Cardiac muscle cell (in vitro differentiated cells and primary cell): ENCODE measurements at regions not wholly inside any gene's neighbourhood (a gene's known extent, or its start where the extent isn't known, plus 50 kb on each side); places are given as distances from the start of the nearest gene placed in this dataset.

Source experiments
- DNase-seq, 2 donors: peaks; one replicate each; pipeline versions ENCODE4 v3.0.0 to v3.0.0-alpha.2; 2010 to 2017; ENCODE audit warnings: low read depth in 1 of 2, low spot score in 1 of 2
- H3K27ac ChIP-seq: fragments of 200-600 bp; sonication (generic); 2 replicates; pipeline ENCODE4 v1.5.1; 2016
- H3K27me3 ChIP-seq: fragments of 200-600 bp; sonication (generic); 2 replicates; pipeline ENCODE4 v1.6.0; 2016; ENCODE audit warnings: control low read depth
- H3K36me3 ChIP-seq: fragments of 200-600 bp; sonication (generic); 2 replicates; pipeline ENCODE4 v1.5.1; 2016; ENCODE audit warnings: control low read depth
- H3K4me1 ChIP-seq: fragments of 200-600 bp; sonication (generic); 2 replicates; pipeline ENCODE4 v1.8.1; 2017; ENCODE audit warnings: low read depth, mild to moderate bottlenecking, mixed run types
- H3K4me3 ChIP-seq: fragments of 200-600 bp; sonication (generic); 2 replicates; pipeline ENCODE4 v1.5.1; 2016; ENCODE audit warnings: mild to moderate bottlenecking
- H3K9me3 ChIP-seq: fragments of 200-600 bp; sonication (generic); 2 replicates; pipeline ENCODE4 v1.5.1; 2017; ENCODE audit warnings: low read depth, mild to moderate bottlenecking, control low read depth
- TF ChIP-seq, protein P1 (sequence below): IDR thresholded peaks from 2 replicates; pipeline ENCODE4 v1.5.1; 2012; ENCODE audit warnings: low read depth, mild to moderate bottlenecking, low read length

DNA sequence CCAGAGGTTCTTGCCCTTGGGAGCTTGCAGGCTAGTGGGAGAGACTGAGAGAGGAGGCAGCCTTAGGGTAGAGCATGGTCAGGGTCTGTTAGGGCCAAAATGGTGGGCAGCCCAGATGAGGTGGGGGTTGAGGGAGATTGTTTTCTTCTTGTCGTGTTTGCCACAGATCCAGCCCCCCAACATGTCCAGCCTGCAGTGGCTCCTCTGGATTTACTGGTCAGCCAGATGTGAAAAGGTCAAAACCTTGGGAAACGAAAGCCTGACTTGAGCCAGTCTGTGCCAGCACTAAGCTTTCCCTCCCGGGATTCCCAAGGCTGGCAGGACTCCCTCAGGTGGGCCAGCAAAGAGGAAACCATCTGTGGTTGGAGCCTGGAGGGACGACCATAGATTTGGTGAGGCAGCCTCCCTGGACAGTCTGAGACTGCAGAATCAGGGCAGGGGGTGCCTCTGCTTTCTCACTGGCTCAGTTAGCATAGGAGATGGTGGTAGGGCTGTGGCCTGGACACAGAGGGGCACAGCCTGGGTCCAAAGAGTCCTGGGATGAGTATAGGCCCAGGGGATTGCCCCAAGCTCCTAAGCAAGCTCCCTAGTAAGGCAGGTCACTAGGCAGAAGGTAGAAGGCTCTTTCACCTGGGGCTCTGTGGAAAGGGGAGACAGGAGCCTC is 51.2 kb upstream of the PRR23C start:
- TF ChIP-seq, protein P1, sequence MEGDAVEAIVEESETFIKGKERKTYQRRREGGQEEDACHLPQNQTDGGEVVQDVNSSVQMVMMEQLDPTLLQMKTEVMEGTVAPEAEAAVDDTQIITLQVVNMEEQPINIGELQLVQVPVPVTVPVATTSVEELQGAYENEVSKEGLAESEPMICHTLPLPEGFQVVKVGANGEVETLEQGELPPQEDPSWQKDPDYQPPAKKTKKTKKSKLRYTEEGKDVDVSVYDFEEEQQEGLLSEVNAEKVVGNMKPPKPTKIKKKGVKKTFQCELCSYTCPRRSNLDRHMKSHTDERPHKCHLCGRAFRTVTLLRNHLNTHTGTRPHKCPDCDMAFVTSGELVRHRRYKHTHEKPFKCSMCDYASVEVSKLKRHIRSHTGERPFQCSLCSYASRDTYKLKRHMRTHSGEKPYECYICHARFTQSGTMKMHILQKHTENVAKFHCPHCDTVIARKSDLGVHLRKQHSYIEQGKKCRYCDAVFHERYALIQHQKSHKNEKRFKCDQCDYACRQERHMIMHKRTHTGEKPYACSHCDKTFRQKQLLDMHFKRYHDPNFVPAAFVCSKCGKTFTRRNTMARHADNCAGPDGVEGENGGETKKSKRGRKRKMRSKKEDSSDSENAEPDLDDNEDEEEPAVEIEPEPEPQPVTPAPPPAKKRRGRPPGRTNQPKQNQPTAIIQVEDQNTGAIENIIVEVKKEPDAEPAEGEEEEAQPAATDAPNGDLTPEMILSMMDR, result no peak
- Histone ChIP-seq H3K36me3 (no peaks in the 10 kb centered on the region), H3K4me1 (no peaks in the 10 kb centered on the region), H3K4me3 (no peak overlapping the region), H3K9me3 (no peaks in the 10 kb centered on the region), H3K27ac (no peak overlapping the region), H3K27me3 (no peaks in the 10 kb centered on the region)
- DNase-seq, result no peak

DNA sequence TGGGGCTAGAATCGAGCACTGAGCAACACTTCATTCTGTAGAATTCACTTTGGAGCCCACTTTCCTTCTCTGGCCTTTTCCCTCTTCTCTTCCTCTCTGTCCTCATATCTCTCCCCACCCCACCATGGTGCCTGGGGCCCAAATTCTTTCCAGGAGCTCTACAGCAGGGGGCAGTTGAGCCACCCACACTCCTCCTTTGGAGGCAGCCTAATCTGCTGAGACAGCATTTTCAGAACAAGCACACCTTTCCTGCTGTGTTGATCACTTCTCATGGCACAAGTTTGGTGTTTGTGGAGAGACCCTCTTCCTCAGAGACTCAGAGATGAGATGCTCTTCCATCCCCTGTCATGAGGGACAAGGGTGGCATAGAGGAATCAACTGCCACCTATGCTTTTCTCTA is 52.0 kb upstream of the PRR23C start:
- Histone ChIP-seq H3K36me3 (no peaks in the 10 kb centered on the region), H3K27ac (no peak overlapping the region), H3K9me3 (no peaks in the 10 kb centered on the region), H3K4me3 (no peak overlapping the region), H3K27me3 (no peaks in the 10 kb centered on the region), H3K4me1 (no peaks in the 10 kb centered on the region)
- DNase-seq, result no peak
- TF ChIP-seq, protein P1, result no peak

DNA sequence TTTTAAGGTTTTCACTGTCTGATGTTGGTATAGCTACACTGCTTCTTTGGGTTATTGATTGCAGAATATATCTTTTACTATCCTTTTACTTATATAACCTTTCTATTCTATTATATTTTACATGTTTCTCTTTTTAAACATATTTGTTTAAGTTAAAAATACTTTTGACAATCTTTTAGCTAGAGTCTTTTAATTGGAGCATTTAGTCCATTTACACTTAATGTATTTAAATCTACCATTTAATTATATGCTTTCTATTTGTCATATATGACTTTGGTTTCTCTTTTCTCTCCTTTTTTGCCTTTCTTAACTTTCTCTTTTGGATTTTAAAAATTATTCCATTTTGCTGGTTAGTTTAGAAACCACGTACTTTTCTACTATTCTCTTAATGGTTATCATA is 53.7 kb upstream of the PRR23C start:
- Histone ChIP-seq H3K36me3 (no peaks in the 10 kb centered on the region), H3K9me3 (no peaks in the 10 kb centered on the region), H3K4me1 (no peaks in the 10 kb centered on the region), H3K4me3 (no peak overlapping the region), H3K27me3 (no peaks in the 10 kb centered on the region), H3K27ac (no peak overlapping the region)
- TF ChIP-seq, protein P1, result no peak
- no peak for DNase-seq

DNA sequence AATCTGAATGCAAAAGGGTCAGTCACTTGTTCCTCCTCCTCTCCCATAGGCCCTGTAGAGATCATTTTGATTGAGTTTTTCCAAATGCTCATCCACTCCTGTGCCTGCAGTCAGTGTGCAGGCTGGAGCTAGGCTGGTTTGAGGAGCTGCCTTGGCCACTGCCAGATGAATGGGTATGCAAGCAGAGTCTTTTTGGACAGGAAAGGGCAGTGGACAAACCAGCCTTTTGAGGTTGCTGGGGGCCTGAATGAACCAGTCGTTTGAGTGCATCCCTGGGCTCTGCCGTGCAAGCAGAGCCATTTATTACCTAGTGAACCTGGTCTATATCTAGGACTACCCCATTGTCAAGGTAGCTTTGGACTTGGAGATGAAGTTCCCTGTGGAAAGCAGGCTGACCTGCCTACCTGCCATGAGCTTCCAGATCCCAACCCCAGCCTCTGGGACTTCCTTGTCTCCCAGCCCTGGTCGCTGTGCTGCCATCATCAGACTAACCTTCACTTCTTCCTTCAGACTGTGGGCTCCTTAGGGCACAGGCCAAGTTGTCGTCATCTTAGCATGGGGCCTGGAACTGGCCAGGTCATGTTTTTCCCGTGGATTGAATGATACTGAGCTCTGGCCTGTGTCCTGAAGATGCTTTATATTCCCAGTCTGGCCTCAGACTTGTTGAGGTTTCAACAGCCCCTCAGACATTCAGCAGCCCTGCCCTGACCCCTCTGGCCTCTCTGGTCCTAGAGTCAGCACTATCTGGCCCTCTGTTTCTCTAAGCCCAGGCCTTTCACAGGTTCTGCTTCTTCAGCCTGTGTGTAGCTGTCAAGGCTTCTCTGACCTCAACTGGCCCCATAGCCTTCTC is 55.5 kb upstream of the PRR23C start:
- H3K4me1 ChIP-seq, result no peaks in the 10 kb centered on the region
- no peak for DNase-seq
- no peaks in the 10 kb centered on the region for H3K36me3 ChIP-seq
- H3K27me3 ChIP-seq, result no peaks in the 10 kb centered on the region
- no peaks in the 10 kb centered on the region for H3K9me3 ChIP-seq
- TF ChIP-seq, protein P1, result no peak
- H3K27ac ChIP-seq, result no peak overlapping the region
- H3K4me3 ChIP-seq, result no peak overlapping the region

DNA sequence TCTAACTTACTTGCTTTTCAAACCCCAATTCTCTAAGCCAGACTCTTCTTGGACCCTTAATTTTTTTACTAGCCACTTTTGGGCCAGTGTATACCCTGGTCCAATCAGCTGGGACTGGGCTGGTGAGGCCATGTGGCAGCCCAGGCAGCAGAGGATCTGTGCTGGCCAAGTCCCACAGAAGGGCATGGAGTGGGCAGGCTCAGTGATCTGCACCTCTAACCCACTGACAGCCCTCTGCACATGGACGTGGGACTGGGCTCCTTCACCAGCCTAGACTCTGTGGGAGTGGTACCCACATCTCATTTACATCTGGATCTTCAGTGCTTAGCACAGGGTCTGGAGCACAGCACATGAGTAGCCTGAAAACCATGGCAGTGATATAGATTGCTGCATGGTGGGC is 56.1 kb upstream of the PRR23C start:
- no peak for DNase-seq
- H3K36me3 ChIP-seq, result no peaks in the 10 kb centered on the region
- H3K9me3 ChIP-seq, result no peaks in the 10 kb centered on the region
- no peak overlapping the region for H3K4me3 ChIP-seq
- TF ChIP-seq, protein P1, result no peak
- H3K4me1 ChIP-seq, result no peaks in the 10 kb centered on the region
- no peaks in the 10 kb centered on the region for H3K27me3 ChIP-seq
- H3K27ac ChIP-seq, result no peak overlapping the region
